Stimulated activated CD4-positive, alpha-beta T cell treated with anti-CD3 and anti-CD28 coated beads, Interleukin-4, amount 100 ng/mL, for 1 hour (primary cell): ENCODE measurements at regions not wholly inside any gene's neighbourhood (a gene's known extent, or its start where the extent isn't known, plus 50 kb on each side); places are given as distances from the start of the nearest gene placed in this dataset.

Experiments
- DNase-seq: peaks from one replicate; pipeline ENCODE4 v3.0.0-alpha.2; 2020

GRCh38 chr6:93494057-93494456 lies 74.7 kb upstream of the EPHA7 start:
- DNase-seq = no peak

DNA sequence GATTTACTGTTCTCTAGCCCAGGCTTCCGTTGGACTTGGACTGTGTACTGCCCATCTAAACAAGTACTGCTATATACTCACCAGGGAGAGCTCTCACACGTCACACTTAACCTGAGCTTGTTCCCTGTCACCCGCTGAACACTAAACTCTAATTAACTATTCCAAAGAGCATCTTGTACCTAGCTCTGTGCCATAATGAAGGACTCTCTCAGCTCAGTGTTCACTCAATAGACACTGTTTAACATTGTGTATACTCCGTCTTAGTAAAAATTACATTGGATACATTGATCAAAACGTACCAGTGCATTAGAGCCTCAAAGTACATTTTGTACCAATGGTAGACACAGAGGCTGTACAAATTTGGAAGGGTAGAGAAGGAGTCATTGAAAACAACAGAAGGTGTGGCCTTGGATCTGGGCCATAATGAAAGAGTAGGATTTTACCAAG lies 55.4 kb upstream of the EPHA7 start:
- DNase-seq = no peak

GRCh38 chr6:93471281-93471680 lies 51.9 kb upstream of the EPHA7 start:
- DNase-seq = no peak
